PFSK-1 (cell line): ENCODE measurements at regions not wholly inside any gene's neighbourhood (a gene's known extent, or its start where the extent isn't known, plus 50 kb on each side); places are given as distances from the start of the nearest gene placed in this dataset.

Experiments
- FOXP2 ChIP-seq: optimal IDR thresholded peaks from 2 replicates; pipeline ENCODE3; 2011; ENCODE audit warnings: borderline replicate concordance, control low read depth, inconsistent platforms; ENCODE audit not compliant: insufficient read depth; ENCODE audit errors: extremely low read length, extremely low read depth
- POLR2AphosphoS5 ChIP-seq: IDR thresholded peaks from 2 replicates; pipeline ENCODE4 v1.6.1; 2012; ENCODE audit warnings: low read depth, mild to moderate bottlenecking, control low read depth, low read length, moderate library complexity
- SIN3A ChIP-seq: IDR thresholded peaks from 2 replicates; pipeline ENCODE4 v1.6.1; 2012; ENCODE audit warnings: mild to moderate bottlenecking, low read length, moderate library complexity, borderline replicate concordance; ENCODE audit not compliant: insufficient read depth
- TAF1 ChIP-seq: IDR thresholded peaks from 2 replicates; pipeline ENCODE4 v1.6.1; 2012; ENCODE audit warnings: low read length, control low read depth, borderline replicate concordance; ENCODE audit not compliant: insufficient read depth
- TF ChIP-seq, protein P1 (sequence below), 2 experiments: IDR thresholded peaks; 2 replicates each; pipeline versions ENCODE4 v1.6.1 to v1.8.0; 2011 to 2012; ENCODE audit warnings: low read depth in 2 of 2, low read length in 2 of 2, control low read depth in 1 of 2, inconsistent platforms in 1 of 2, mild to moderate bottlenecking in 1 of 2, moderate library complexity in 1 of 2; ENCODE audit not compliant: insufficient read depth in 1 of 2

- TF ChIP-seq, protein P1, sequence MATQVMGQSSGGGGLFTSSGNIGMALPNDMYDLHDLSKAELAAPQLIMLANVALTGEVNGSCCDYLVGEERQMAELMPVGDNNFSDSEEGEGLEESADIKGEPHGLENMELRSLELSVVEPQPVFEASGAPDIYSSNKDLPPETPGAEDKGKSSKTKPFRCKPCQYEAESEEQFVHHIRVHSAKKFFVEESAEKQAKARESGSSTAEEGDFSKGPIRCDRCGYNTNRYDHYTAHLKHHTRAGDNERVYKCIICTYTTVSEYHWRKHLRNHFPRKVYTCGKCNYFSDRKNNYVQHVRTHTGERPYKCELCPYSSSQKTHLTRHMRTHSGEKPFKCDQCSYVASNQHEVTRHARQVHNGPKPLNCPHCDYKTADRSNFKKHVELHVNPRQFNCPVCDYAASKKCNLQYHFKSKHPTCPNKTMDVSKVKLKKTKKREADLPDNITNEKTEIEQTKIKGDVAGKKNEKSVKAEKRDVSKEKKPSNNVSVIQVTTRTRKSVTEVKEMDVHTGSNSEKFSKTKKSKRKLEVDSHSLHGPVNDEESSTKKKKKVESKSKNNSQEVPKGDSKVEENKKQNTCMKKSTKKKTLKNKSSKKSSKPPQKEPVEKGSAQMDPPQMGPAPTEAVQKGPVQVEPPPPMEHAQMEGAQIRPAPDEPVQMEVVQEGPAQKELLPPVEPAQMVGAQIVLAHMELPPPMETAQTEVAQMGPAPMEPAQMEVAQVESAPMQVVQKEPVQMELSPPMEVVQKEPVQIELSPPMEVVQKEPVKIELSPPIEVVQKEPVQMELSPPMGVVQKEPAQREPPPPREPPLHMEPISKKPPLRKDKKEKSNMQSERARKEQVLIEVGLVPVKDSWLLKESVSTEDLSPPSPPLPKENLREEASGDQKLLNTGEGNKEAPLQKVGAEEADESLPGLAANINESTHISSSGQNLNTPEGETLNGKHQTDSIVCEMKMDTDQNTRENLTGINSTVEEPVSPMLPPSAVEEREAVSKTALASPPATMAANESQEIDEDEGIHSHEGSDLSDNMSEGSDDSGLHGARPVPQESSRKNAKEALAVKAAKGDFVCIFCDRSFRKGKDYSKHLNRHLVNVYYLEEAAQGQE (IDR thresholded peaks at IDR 0.05; ENCODE audit: insufficient read depth in 1 of 2, low read depth in 2 of 2, low read length in 2 of 2), result no peak
- no peak for TF ChIP-seq POLR2AphosphoS5
- no peak for TF ChIP-seq SIN3A
- TF ChIP-seq TAF1, result no peak
- no peak for TF ChIP-seq FOXP2
These were observed 1317.7 kb downstream of the MRPL39 start for GRCh38 chr21:24289539-24289938.
